GM20000 (cell line): ENCODE measurements at regions not wholly inside any gene's neighbourhood (a gene's known extent, or its start where the extent isn't known, plus 50 kb on each side); places are given as distances from the start of the nearest gene placed in this dataset.

ENCODE experiments used
- DNase-seq: peaks from one replicate; pipeline ENCODE4 v3.0.0; 2012; ENCODE audit warnings: low spot score
- CTCF ChIP-seq: IDR thresholded peaks from 2 replicates; pipeline ENCODE4 v1.5.1; 2012; ENCODE audit warnings: mild to moderate bottlenecking, control low read depth; ENCODE audit errors: extremely low read depth, missing control alignments

DNA sequence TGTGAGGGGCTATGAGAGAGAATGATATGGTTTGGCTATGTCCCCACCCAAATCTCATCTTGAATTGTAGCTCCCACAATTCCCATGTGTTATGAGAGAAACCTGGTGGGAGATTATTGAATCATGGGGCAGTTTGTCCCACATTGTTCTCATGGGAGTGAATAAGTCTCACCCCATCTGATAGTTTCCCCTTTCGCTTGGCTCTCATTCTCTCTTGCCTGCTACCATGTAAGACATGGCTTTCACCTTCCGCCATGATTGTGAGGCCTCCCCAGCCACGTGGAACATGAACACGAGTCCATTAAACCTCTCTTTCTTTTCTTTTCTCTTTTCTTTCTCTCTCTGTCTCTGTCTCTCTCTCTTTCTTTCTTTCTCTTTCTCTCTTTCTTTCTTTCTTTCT, 743.4 kb upstream of the CTNND2 start:
- no peak for DNase-seq
- TF ChIP-seq CTCF = no peak

DNA sequence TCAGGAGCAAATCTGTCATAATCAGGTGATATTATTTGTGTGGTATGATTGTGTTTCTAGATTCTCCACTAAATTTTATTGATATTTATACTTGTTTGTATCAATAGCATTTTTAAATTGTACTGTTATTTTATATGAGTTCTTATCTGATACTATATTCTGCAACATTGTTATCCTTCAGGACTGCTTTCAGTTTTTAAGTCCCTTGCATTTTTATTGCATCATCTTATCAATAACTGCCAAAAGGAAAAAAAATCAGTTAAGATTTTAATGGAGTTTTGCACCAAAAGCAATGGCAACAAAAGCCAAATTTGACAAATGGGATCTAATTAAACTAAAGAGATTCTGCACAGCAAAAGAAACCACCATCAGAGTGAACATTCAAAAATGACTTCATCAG, 741.3 kb upstream of the CTNND2 start:
- TF ChIP-seq CTCF = no peak
- DNase-seq = no peak

DNA sequence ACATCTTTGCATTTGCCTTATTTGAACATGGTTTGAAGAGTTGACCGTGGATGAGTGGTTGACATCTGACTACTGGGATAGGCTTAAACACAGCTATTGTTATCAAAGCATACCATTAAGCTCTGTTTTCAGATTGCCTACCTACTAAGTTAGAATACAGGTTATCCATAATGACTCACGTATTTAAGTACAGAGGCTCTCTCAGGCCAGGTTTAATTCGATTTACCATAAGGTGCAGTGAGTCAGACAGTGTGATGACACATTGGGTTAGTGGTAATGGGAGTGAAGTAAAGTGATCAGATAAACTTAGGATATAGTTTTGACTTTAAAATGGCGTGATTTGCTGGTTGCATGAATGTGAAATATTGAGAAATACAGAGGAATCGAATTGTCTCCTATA, 732.0 kb upstream of the CTNND2 start:
- no peak for TF ChIP-seq CTCF
- no peak for DNase-seq

DNA sequence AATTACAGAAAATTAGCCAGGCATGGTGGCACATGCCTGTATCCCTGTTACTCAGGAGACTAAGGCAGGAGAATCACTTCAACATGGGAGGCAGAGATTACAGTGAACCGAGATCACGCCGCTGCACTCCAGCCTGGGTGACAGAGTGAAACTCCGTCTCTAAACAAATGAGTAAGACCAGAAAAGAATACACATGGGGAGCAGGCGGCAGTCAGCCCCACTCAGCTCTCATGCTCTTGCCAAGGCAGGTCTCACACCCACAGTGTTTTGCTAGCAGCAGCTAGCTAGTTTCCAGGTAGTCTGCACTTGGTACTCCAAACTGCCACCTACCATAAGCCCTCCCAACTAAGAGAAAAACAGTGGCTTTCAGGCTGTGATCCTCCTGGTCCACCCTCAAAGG, 722.3 kb upstream of the CTNND2 start:
- no peak for DNase-seq
- TF ChIP-seq CTCF = no peak

- no peak for TF ChIP-seq CTCF
- no peak for DNase-seq
These were observed 721.5 kb upstream of the CTNND2 start for GRCh38 chr5:12625667-12626263.

- no peak for TF ChIP-seq CTCF
- no peak for DNase-seq
These were observed 720.7 kb upstream of the CTNND2 start for GRCh38 chr5:12624776-12625560.

- DNase-seq = no peak
- TF ChIP-seq CTCF = no peak
These were observed 719.2 kb upstream of the CTNND2 start for GRCh38 chr5:12623408-12623807.
